NCI-H2196 treated with DMSO at 0.1 percent for 48 hours (cell line): ENCODE measurements at regions not wholly inside any gene's neighbourhood (a gene's known extent, or its start where the extent isn't known, plus 50 kb on each side); places are given as distances from the start of the nearest gene placed in this dataset.

Experiments used
- DNase-seq: peaks from one replicate; lab custom pipeline; 2025; ENCODE audit not compliant: unreplicated experiment; lab: John Stamatoyannopoulos, UW

GRCh38 chr5:35282810-35283209, 52.5 kb upstream of the PRLR start:
- no peak for DNase-seq

- no peak for DNase-seq
Measured at GRCh38 chr5:35281613-35282012, 51.3 kb upstream of the PRLR start.
